Mesothelial cell of epicardium (in vitro differentiated cells): ENCODE measurements at regions not wholly inside any gene's neighbourhood (a gene's known extent, or its start where the extent isn't known, plus 50 kb on each side); places are given as distances from the start of the nearest gene placed in this dataset.

ENCODE experiments used
- DNase-seq, 2 experiments: peaks; one replicate each; pipeline ENCODE4 v3.0.0; 2021; ENCODE audit warnings: low spot score in 2 of 2; ENCODE audit not compliant: unreplicated experiment in 2 of 2
- H3K27ac Mint-ChIP-seq: 2 replicates; pipeline ENCODE4 v1.8.0; 2021; ENCODE audit warnings: mixed read lengths
- H3K27me3 Mint-ChIP-seq: 2 replicates; pipeline ENCODE4 v1.8.0; 2021; ENCODE audit warnings: low read depth, mixed read lengths
- H3K36me3 Mint-ChIP-seq: 2 replicates; pipeline ENCODE4 v1.8.0; 2021; ENCODE audit warnings: mixed read lengths
- H3K4me1 Mint-ChIP-seq: 2 replicates; pipeline ENCODE4 v1.8.0; 2021; ENCODE audit warnings: mixed read lengths
- H3K4me3 Mint-ChIP-seq: 2 replicates; pipeline ENCODE4 v1.8.0; 2021; ENCODE audit warnings: mild to moderate bottlenecking, moderate library complexity, mixed read lengths
- H3K9me3 Mint-ChIP-seq: 2 replicates; pipeline ENCODE4 v1.8.0; 2021; ENCODE audit warnings: mixed read lengths
- TF ChIP-seq, protein P1 (sequence below): fragments of 200-600 bp; sonication (generic); IDR thresholded peaks from one replicate; pipeline ENCODE4 v1.5.0; 2021; ENCODE audit warnings: antibody characterized with exemption; ENCODE audit not compliant: unreplicated experiment

DNA sequence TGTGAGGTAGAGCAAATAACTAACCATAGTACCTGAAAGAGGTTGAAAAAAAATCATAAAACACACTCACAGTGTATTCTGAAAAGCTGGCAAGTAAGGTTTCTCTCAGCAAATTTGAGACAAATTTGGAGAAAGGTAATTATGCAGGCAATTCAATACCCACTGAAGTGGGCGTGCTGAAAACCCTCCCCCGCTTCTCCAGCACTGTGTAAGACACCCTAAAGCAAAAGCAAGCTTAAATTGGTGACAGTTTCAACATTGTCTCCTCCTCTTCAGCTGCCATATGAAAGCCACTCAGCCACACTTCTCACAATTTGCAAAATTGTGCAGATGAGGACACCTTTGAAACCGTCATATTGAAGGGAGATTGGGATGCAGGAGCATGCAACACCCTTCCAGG lies 322.3 kb upstream of the CDH6 start:
- no peaks in the 10 kb centered on the region for H3K4me1 Mint-ChIP-seq
- H3K9me3 Mint-ChIP-seq, result no peaks in the 10 kb centered on the region
- H3K4me3 Mint-ChIP-seq, result no peak overlapping the region
- DNase-seq, result no peak
- TF ChIP-seq, protein P1, sequence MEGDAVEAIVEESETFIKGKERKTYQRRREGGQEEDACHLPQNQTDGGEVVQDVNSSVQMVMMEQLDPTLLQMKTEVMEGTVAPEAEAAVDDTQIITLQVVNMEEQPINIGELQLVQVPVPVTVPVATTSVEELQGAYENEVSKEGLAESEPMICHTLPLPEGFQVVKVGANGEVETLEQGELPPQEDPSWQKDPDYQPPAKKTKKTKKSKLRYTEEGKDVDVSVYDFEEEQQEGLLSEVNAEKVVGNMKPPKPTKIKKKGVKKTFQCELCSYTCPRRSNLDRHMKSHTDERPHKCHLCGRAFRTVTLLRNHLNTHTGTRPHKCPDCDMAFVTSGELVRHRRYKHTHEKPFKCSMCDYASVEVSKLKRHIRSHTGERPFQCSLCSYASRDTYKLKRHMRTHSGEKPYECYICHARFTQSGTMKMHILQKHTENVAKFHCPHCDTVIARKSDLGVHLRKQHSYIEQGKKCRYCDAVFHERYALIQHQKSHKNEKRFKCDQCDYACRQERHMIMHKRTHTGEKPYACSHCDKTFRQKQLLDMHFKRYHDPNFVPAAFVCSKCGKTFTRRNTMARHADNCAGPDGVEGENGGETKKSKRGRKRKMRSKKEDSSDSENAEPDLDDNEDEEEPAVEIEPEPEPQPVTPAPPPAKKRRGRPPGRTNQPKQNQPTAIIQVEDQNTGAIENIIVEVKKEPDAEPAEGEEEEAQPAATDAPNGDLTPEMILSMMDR, result no peak
- H3K27me3 Mint-ChIP-seq, result peaks cover 6% of the 10 kb centered on the region
- H3K27ac Mint-ChIP-seq, result no peak overlapping the region
- H3K36me3 Mint-ChIP-seq, result no peaks in the 10 kb centered on the region

DNA sequence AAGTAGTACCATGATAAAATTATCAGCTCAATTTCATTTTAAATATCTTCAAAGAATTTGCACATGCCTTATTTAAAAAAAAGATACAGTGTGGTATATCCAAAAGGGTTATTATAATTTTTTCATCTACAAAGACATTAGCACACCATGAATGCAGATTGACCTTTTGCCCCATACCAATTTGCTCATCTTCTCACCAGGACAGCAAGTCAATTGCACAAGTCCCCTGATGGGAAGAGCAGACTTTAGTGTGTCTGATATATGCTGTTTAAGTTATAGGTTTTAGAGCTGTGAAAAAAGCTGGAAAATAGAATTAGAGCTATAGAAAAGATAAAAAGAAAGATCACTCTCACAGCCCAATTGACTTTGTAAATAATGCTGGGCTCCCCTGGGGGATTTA lies 325.8 kb upstream of the CDH6 start:
- Mint-ChIP-seq H3K27ac (no peak overlapping the region), H3K9me3 (no peaks in the 10 kb centered on the region), H3K27me3 (peaks cover 4% of the 10 kb centered on the region), H3K36me3 (no peaks in the 10 kb centered on the region), H3K4me3 (no peak overlapping the region), H3K4me1 (no peaks in the 10 kb centered on the region)
- TF ChIP-seq, protein P1, result no peak
- no peak for DNase-seq

DNA sequence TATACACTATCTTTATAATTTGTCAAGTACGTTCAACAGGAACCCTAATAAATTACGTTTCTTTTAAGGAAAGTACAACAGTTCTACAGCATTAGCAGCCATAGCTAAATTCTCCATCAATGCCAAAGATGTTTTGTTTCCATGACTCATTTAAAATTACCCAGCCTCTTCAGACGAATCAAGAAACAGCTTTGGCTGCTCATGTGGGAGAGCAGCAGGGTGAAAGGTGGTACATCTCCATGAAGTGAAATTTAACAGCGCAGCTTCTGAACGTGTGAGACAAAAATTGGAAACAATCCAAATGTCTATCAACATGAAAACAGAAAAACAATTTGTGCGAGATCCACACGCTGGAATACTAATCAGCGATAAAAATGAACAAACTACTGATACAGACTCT lies 327.3 kb upstream of the CDH6 start:
- Mint-ChIP-seq H3K36me3 (no peaks in the 10 kb centered on the region), H3K27ac (no peak overlapping the region), H3K4me1 (no peaks in the 10 kb centered on the region), H3K4me3 (no peak overlapping the region), H3K9me3 (no peaks in the 10 kb centered on the region), H3K27me3 (no peaks in the 10 kb centered on the region)
- DNase-seq, result no peak
- TF ChIP-seq, protein P1, result no peak

DNA sequence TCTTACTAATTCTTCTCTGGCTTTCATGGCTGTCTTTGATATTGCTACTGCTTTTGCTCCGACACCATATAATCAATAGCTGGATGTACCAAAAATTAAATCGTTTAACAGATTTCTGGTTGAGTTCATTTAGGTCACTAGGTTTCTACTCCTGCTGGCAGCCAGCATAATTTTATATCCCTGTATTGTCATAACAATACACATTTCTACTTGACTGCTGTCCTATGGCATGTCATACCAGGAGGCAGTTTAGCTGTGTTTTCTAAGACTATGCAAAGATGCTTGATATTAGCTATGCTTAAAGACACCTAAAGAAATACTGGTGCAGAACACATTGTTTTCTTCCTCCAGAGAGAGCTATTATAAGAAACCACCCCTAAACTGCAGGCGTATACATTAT lies 337.2 kb upstream of the CDH6 start:
- Mint-ChIP-seq H3K27ac (no peak overlapping the region), H3K9me3 (no peaks in the 10 kb centered on the region), H3K27me3 (peaks cover 2% of the 10 kb centered on the region), H3K4me1 (no peaks in the 10 kb centered on the region), H3K4me3 (no peak overlapping the region), H3K36me3 (no peaks in the 10 kb centered on the region)
- TF ChIP-seq, protein P1, result no peak
- DNase-seq, result no peak

DNA sequence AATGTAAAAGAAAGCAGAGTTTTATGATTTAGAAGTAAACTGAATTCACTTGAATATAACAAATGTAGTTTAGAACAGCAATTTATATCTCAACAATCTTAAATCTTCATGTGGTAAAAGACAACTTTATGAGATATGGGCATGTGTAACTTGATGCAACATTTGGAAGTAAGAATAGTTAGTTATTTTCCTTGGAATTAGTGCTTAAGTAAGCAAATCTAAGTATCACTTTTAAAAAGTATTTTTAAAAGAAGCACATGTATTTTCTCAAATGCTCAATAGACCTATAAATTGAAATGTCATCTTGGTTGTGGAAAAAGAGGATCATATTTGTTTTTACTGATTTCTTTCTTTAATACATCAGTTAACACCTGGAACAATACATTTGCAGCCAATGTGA lies 340.3 kb upstream of the CDH6 start:
- no peaks in the 10 kb centered on the region for H3K36me3 Mint-ChIP-seq
- no peaks in the 10 kb centered on the region for H3K4me1 Mint-ChIP-seq
- no peak for DNase-seq
- H3K27me3 Mint-ChIP-seq, result peaks cover 2% of the 10 kb centered on the region
- H3K4me3 Mint-ChIP-seq, result no peak overlapping the region
- H3K9me3 Mint-ChIP-seq, result no peaks in the 10 kb centered on the region
- H3K27ac Mint-ChIP-seq, result no peak overlapping the region
- TF ChIP-seq, protein P1, result no peak

DNA sequence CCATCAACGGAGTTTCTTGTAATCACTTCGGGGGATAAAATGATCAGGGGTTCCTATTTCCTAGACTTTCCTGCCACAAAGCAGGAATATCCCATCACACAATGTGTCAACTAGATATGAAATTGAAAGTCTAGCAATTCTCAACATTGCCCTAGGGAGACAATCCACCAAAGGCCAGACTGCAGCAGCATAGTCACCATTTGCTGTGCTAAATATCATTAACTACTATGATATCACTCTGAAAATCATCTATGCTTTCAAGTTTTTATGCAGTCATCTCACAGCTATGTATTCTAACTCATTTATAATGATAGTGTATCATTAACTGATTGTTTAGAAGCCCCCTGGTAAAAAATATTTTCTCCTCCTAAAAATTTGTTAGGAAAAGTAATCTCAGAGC lies 342.6 kb upstream of the CDH6 start:
- Mint-ChIP-seq H3K9me3 (no peaks in the 10 kb centered on the region), H3K27ac (no peak overlapping the region)
- DNase-seq, result no peak

More for the DNA sequence above, 342.6 kb upstream of the CDH6 start:
- TF ChIP-seq, protein P1, result no peak
- H3K4me3 Mint-ChIP-seq, result no peak overlapping the region
- H3K4me1 Mint-ChIP-seq, result no peaks in the 10 kb centered on the region
- H3K36me3 Mint-ChIP-seq, result no peaks in the 10 kb centered on the region
- peaks cover 2% of the 10 kb centered on the region for H3K27me3 Mint-ChIP-seq
